GM12892 (cell line): ENCODE measurements at regions not wholly inside any gene's neighbourhood (a gene's known extent, or its start where the extent isn't known, plus 50 kb on each side); places are given as distances from the start of the nearest gene placed in this dataset.

Experiments used
- POLR2A ChIP-seq: IDR thresholded peaks from 2 replicates; pipeline ENCODE4 v1.6.1; 2011; ENCODE audit warnings: low read depth, low read length, control low read depth
- POLR2AphosphoS5 ChIP-seq: IDR thresholded peaks from 2 replicates; pipeline ENCODE4 v1.6.1; 2011; ENCODE audit warnings: low read depth, low read length, control low read depth
- TAF1 ChIP-seq: IDR thresholded peaks from 2 replicates; pipeline ENCODE4 v1.6.1; 2011; ENCODE audit warnings: low read depth, mild to moderate bottlenecking, control low read depth, low read length, borderline replicate concordance

GRCh38 chr6:137269803-137270202 is 50.6 kb upstream of the IFNGR1 start:
- TF ChIP-seq POLR2AphosphoS5: no peak
- TF ChIP-seq POLR2A: no peak
- TF ChIP-seq TAF1: no peak
